GM19025 (cell line): ENCODE measurements at regions not wholly inside any gene's neighbourhood (a gene's known extent, or its start where the extent isn't known, plus 50 kb on each side); places are given as distances from the start of the nearest gene placed in this dataset.
"Not testable (repeated sequence)": the region's sequence is repeated elsewhere in the genome, so short reads cannot be mapped to it uniquely, and the experiment has no call there.

Experiments
- ATAC-seq: cut with Tn5 transposase; IDR thresholded peaks from one replicate; pipeline ENCODE4 v1.9.1; 2021; ENCODE audit warnings: mild to moderate bottlenecking, low read depth, moderate library complexity; ENCODE audit not compliant: unreplicated experiment

DNA sequence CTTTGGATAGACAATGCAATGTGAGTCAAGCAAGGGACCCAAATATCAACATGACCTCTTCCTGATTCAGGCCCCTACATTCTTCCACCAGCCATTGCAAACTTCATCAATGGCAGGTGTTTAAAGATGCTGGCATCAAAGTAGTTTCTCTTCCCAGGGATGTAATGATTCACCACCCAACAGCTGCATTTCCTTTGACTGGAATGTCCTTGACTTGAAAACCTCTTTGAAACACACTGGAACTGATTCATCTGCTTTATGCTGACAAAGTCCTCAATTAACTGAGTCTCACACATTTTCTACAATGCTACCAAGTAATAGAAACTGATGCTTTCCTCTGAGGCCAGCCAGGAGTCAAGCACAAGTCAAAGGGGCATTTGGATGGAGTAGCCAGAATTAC lies 385.5 kb downstream of the GBE1 start:
- ATAC-seq, result no peak

DNA sequence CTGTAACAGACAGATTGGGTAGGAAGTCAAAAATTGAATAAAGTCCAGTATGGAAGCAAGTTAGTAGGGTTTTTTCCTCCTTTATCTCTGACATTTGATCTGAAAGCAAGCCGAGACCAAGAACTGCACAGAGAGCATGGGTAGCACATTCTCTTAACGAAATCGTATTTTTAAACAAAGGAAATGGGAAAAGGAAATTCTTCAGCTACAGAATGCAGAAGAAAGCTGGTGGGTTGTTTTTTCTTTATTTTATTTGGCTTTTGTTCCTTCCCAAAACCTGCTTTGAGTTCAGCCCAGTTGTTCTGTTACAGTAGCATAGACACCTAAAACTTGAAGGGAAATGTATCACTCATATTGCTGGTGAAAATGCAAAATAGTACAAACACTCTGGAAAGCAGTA lies 397.0 kb downstream of the GBE1 start:
- ATAC-seq, result no peak

DNA sequence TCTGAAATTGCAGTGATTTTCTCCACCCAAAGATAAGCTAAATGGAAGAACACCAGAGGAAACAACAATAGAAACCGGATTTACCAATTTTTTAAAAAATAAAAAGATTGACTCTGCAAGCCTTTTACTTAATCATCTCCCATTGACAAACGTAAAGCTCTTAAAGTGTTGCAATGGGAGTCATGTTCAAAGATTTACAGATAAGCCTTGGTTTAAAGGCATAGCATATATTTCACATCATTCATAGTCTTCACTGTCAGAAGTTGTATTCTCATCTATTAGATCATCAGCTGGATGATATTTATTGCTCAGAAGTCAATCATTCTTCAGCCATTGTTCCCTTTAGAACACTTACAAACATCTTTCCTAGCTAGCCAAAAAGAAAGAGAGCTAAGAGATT lies 397.6 kb downstream of the GBE1 start:
- ATAC-seq, result no peak

DNA sequence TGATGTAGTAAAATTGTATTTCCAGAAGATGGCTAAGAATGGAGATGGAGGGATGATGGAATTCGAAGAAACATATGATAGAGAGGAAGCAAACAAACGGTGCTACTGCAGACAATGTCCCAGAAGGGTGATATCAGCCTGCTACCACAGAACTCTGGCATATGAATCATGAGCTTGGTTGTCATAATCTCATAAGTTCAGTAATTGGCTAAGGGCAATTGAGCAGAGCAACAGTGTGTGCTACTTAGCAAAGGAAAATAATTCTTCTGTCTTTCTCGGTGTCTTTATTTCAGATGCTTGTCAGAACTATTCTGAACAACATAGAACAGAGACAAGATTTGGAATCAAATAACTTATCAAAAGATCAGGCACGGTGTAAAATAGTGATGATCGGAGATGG lies 407.3 kb downstream of the GBE1 start:
- ATAC-seq, result no peak

DNA sequence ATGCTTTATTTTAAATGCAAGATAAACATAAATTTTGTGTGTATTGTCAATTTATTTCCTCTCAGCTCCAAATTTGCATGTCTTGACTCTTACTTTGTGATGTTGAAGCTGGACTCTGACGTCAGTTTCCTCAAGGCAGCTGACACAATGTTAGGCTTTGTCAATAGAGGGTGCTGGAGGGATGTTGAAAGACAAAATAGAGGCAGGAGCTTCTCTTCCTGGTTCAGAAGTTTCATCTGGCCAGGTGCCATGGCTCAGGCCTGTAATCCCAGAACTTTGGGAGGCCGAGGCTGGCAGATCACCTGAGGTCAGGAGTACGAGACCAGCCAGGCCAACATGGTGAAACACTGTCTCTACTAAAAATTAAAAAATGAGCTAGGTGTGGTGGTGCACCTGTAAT lies 408.6 kb downstream of the GBE1 start:
- no peak for ATAC-seq

DNA sequence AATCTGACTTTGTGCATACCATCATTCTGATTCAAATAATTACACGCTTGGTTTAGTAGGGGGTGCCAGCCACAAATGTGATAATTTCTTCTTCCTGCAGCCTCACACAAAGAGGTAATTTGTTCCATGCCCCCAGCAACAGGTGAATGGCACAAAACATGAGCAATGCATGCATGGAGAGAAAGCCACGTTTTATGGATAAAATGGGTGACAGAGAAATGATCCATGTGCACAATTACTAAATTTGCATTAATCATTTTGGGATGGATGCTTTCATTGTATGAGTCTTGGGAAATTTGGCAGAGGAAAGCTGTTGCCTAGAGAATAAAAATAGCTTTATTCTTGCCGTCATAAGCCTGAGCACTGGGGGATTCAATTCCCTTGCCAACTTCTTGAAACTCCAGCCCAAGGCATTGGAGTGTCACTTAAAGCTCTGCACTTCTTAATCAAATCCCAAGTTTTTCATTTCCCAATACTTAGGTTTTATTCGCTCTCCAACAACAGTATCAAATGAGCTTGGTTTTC lies 411.6 kb downstream of the GBE1 start:
- ATAC-seq, result no peak

DNA sequence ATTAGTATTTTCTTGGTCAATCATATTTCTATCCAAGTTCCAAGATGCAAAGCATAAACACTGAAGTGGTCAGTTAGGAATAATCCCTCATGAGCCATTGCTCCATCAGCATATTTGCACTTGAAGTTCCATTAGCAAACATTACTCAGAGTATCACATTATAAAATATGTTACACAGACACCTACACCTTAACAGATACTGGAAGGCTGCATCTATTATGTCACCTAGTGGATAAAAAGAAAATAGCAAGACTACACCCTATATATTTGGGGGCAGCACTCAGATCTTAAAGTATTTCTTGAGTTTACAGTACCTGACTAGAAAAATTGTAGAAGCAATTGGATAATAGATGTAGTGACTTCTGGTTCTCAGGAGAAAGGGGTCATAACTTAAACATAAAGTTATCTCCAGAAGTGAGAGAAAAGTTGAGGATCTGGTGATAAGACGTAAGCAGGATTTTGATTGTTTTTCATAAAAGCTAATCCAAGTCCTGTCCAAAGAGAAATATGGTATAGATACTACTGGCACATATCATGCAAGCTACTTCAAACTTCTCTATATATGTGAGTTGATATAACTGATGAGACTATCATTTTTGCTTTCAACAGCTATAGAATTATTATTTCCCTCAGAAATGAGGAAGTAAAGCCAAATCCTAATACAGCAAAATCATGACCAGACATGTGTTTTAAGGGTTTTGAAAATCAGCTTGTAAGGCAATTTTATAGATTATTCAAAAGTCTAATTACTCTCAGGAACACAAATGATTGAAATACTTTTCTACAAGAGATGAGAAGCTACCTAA lies 422.2 kb downstream of the GBE1 start:
- peak; percentile 63 for ATAC-seq

DNA sequence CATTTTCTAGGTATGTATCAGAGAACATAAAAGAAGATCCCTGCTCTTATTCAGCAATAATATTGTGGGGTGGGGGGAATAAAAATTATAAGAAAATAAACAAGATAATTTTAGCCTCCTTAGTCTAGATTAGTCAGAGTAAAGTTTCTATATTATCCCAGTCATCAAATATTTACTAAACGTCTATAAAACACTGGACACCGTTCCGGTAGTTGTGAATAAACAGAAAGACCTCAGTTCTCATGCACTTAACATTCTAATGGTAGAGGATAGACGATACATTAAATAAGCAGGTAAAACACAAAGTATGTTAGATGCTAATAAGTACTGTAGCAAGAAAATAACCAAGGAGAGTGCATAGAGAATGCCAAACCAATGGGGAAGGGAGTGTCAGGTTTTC lies 425.0 kb downstream of the GBE1 start:
- no peak for ATAC-seq

DNA sequence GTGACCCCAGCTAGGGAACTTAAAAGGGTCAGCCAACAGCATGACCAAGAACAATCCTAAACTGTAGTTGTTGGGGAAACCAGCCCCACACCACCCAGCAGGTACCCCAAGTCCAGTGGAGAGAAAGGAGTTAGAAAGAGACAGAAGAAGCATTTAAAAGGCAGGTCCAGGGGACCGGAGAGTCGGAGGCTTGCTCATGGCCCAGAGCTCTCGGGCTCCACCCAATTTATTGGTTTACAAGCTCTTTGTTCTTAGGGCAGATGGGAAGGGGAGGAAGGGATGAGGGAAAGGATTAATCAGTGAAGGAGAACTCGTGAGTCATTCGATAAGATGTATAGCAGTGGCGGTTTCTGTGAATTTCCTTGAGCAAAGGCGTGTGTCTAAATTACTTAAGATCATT lies 431.6 kb downstream of the GBE1 start:
- not testable (repeated sequence) for ATAC-seq

DNA sequence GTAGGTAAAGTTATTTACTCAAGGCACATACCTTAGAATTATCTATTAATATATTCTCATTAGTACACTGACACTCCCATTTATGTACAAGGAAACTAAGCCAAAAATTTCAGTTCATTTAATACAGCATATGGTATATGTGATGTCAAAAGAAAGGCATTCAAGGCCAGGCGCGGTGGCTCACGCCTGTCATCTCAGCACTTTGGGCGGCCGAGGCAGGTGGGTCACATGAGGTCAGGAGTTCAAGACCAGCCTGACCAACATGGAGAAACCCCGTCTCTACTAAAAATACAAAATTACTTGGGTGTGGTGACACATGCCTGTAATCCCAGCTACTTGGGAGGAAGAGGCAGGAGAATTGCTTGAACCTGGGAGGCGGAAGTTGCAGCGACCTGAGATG lies 435.2 kb downstream of the GBE1 start:
- ATAC-seq, result no peak

DNA sequence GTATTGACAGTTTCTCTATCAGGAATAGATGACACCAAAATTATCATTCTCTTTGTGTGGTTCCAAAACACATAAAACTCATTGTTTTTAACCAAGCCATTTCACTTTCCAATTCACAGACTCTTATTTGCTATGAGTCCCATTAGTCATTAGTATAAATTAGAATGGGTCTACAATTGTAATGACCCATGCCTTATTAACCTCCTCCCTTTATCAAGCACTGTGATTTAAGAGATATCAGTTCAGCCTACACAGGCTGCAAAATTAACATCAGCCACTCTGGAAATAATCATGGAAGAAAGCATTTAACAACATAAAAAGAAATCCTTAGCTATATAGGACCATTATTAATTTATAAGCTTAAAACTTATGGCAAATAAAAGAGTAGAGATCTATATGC lies 440.6 kb downstream of the GBE1 start:
- ATAC-seq, result no peak

DNA sequence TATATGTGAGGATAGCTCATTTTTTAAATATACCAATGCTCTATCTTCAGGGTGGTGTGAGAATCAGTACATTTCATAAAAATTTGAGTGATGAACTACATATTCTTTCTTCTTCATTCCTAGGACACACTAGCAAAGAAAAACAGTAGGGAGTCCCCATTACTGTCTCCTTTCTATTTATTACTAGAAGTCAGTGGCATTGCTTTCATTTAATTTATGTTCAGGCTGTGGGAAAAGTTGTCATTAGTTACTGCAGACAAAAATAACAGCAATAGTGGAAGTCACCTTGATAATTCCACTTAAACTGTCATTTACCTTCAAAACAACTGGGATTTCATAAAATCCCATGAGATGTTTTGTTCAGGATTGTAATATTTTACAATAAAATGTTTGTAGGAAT lies 446.4 kb downstream of the GBE1 start:
- ATAC-seq, result no peak

DNA sequence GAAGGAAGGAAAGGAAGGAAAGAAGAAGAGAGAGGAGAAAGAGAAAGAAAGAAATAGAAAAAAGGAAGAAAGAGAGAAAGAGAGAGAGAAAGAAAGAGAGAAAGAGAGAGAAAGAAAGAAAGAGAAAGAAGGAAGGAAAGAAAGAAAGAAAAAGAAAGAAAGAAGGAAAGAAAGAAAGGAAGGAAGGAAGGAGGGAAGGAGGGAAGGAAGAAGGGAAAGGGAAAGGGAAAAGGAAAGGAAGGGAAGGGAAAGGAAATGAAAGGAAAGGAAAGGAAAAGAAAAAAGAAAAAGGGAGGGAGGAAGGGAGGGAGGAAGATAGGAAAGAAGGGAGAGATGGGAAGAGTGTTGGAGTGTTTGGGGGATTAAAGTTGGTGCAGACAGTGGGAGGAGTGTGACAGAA lies 450.1 kb downstream of the GBE1 start:
- no peak for ATAC-seq

DNA sequence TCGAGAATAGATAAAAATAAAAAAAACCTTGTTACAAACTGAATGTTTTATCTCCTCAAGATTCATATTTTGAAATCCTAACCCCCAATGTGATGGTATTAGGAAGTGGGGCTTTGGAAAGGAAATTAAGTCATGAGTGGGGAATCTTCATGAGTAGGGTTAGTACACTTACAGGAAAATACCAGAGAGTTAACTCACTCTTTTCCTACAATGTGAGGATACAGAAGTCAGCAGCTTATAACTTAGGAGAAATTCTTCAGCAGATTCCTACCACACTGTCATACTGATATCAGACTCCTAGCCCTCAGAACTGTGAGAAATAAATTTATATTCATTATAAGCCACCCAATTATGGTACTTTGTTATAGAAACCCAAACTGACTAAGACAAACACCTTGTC lies 453.1 kb downstream of the GBE1 start:
- no peak for ATAC-seq

DNA sequence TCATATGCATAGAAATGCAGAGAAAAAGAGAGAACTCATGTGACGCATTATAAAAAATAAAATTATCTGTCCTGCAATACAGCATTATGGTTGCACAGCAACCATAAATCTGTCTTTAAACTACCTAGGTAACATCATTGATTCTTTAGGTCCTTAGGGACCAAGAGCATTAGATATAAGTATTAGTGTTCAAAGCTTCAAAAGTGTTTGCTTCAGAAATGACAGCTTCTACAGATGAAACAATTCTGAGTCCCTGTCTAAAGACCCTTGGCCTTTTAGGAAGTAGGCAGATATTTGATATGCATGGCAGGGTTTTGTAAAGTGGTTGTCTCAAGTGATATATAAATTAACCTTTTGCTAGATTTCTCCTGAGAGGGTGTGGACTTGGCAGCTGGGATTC lies 454.2 kb downstream of the GBE1 start:
- no peak for ATAC-seq

DNA sequence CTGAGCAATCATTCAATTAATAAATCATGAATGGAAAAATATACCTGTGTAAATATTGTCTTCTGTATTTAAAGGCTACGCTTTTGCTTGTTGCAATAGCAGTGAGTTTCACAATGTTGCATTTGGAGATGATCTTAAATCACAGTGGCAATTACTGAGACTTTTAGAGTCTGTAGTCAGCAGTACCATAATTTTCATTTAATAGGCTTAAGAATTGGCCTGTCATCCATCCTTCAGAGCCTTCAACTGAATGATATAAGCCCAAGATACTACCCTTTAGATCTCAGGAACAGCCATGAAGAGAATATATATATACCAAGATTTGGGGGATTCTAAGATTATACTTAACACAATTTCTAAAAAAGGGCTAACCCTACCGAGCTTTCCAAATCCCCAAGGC lies 458.1 kb downstream of the GBE1 start:
- ATAC-seq, result no peak

DNA sequence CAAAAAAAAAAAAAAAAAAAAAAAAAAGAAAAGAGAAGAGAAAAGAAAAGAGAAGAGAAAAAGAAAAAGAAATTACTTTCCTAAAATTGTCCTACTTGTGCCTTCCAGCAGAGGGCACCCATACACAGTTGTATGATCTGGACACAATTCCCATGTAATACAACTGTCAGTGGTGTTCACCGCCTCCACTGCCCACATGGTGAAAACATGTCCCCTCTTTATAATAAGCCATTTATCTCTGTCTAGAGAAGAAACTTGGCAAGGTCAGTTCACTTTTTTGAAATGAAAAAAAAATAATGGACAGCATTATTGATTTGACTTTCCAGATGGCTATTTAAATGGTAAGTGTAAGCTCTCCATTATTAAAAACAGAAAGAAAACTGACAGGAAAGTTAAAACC lies 459.4 kb downstream of the GBE1 start:
- ATAC-seq, result peak; percentile 69

DNA sequence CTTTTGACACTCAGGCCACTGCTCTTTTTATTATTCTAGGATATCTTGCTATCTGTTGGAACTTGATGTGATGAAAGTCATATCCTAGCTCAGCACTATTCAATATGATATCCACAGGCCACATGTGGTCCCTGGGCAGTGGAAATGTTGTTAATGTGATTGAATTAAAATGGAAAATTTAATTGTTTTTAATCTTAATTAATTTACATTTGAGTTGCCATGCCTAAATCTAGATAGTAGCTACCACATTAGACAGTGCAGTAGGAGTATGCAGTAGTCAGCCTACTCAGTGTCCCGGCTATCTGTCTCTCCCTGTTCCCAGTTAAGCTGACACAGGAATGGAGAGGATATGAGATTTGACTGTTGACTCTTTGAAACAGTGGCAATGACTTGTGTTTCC lies 460.2 kb downstream of the GBE1 start:
- ATAC-seq, result no peak

DNA sequence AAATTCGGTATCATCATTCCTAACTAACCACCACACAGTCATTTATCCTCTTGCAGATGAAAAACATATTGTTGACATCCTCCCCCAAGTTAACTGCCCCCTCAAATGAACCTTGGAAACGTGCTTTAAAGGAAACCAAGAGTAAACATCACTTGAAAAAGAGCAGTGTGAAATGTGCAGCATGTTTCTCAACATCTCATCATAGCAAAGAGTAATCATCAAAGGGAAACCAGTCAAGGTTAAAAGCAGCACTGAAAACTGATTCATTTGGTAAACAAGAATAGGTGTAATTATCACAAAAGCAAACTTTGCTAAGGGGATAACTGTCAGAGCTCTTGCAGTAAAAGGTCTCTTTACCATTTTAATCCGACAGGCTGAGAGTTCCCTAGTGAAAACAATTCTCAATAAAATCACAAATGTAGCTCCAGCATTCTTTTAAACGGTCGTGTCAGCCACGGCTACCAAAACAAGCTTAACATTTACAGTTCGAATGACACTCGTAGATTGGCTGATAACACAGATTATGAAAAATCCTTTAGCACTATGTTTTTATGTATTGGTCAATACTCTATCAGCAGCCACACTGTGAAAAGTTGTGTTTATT lies 461.0 kb downstream of the GBE1 start:
- ATAC-seq, result no peak

DNA sequence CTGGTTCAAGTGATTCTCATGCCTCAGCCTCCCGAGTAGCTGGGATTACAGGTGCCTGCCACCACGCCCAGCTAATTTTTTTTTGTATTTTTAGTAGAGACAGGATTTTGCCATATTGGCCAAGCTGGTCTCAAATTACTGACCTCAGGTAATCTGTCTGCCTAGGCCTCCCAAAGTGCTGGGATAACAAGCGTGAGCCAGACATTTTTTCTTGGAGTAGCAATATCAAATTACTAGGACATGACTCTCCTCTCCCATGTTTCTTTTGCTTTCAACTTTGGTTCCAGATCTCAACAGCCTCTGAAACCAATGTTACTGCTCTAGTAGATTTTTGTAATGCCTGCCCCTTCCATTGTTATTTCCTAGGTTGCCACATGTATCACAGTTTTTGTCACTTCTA lies 462.0 kb downstream of the GBE1 start:
- ATAC-seq, result no peak

DNA sequence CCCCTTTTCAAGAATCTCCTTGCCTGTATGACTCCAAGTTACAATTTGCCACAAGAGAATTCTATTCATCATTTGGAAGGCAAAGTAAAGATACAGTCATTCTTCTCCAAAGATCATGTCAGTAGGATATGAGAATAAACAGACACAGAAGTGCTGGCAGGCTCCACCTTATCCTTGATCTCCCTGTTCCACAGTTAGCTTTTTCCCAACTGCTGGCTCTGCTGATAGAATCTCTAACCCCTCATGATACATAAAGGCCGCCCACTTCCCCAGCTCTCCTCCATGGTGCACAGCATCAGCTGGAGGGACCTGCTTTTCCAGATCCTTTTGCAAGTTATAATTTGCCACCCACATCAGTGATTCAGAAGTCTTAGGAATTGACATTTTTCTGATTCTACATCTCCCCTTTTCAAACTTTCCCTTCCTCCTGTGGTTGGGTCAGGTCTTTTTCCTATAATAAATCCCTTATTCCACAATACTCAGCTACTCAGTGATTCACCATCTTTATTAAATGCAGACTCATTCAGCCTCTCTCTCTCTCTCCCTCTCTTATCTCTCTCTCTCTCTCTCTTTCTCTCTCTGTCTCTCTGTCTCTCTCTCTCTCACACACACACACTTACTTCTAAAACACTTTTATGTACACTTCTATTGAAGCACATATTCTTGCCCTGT lies 465.4 kb downstream of the GBE1 start:
- no peak for ATAC-seq

DNA sequence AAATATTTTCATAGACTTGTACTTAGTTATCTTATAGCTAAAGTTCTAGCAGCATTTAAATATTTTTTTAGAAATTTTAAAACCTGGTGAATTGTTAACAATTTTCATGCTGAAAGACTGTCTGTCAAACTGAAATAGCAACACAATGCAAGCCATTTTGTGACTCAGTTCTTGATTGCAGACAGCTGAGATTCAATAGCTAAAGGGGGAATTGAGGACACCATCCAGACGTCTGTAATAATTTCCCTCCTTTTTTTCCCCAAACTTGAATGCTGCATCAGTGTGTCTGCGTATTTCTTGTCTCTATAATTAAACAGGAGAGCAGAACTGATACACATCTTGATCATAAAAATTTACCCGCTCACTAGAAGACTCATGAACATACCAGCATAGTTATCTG lies 468.3 kb downstream of the GBE1 start:
- ATAC-seq, result no peak
